Ovary (tissue), 7 donors: ENCODE measurements at regions not wholly inside any gene's neighbourhood (a gene's known extent, or its start where the extent isn't known, plus 50 kb on each side); places are given as distances from the start of the nearest gene placed in this dataset.

ENCODE experiments used
- DNase-seq, 5 donors: peaks; one replicate each; pipeline ENCODE4 v3.0.0-alpha.2; 2019 to 2020
- H3K27ac ChIP-seq, 2 donors: fragments of 200-600 bp; one replicate each; pipeline versions ENCODE4 v1.5.1 to v1.8.0; 2019 to 2022
- H3K27me3 ChIP-seq: fragments of 200-600 bp; one replicate; pipeline ENCODE4 v1.8.0; 2022
- H3K36me3 ChIP-seq: fragments of 200-600 bp; sonication (generic); one replicate; pipeline ENCODE4 v1.5.1; 2019
- H3K4me1 ChIP-seq: one replicate; pipeline ENCODE4 v1.8.1; 2013; ENCODE audit warnings: mild to moderate bottlenecking, moderate library complexity; ENCODE audit not compliant: insufficient read depth
- H3K4me3 ChIP-seq: fragments of 200-600 bp; sonication (generic); one replicate; pipeline ENCODE4 v1.5.1; 2017
- H3K9me3 ChIP-seq, 2 donors: fragments of 200-600 bp in 1 of 2; sonication (generic) in 1 of 2; one replicate each; pipeline versions ENCODE4 v1.5.1 to v1.8.1; 2013 to 2019; ENCODE audit warnings: mild to moderate bottlenecking in 1 of 2, moderate library complexity in 1 of 2
- EP300 ChIP-seq: sonication (generic); formaldehyde crosslinking; IDR thresholded peaks from one replicate; pipeline ENCODE4 v1.6.1; 2017; ENCODE audit warnings: antibody characterized with exemption
- POLR2A ChIP-seq: fragments of 450-650 bp; IDR thresholded peaks from one replicate; pipeline ENCODE4 v1.6.1; 2017; ENCODE audit warnings: antibody characterized with exemption, mild to moderate bottlenecking, moderate library complexity
- WGBS, 3 donors: extraction: QIAGEN DNeasy Blood & Tissue Kit in 1 of 3; methylation state at CpG; one replicate each; pipeline versions ENCODE4 v1.1.5 to v1.1.7; 2013 to 2017; 5-methylcytosine and 5-hydroxymethylcytosine counted together
- intact Hi-C, 4 donors: fragments of 100-400 bp; cut with DNase I; formaldehyde crosslinking; loops; one replicate each; pipeline versions ENCODE4 v1.11.0 to v1.15.1; 2022 to 2023
- TF ChIP-seq, protein P1 (sequence below), 3 donors: fragments of 450-650 bp in 2 of 3; fragments of 200-600 bp in 1 of 3; IDR thresholded peaks; one replicate each; pipeline versions ENCODE4 v1.5.1 to v1.8.0; 2016 to 2022; ENCODE audit warnings: antibody characterized with exemption in 3 of 3, mild to moderate bottlenecking in 1 of 3
- donor health status: DM: no; HTN: no; CAD: no; lungs with moderate emphysema.
- donor health status: DM: no; HTN: no; CAD: no.
- donor health status: Bipolar disorder and iron deficiency.
- donor health status: DM: no; HTN: no; CAD: no.
- donor health status: DM: yes; HTN: yes; CAD: no.

DNA sequence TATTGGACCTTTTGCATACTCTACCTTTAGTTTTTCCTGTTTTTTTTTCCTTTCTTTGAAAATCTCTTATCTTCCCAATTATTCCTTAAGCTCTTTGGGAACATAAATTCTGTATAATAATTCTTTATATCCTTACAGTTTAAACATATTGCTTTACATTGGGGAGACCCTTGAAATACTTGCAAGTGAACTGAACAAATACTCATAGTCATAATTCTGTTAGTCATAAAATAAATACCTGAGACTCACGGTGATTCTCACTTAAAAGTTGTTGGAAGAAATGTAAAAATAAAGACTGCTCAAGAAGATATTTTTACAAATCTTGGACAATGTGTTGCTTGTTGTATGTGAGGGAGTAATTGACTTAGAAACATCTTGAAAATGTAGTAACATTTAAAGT is 515.2 kb upstream of the POT1 start:
- no peaks in the 10 kb centered on the region for H3K4me1 ChIP-seq
- intact Hi-C loops: no loop called here
- H3K27me3 ChIP-seq: no peaks in the 10 kb centered on the region
- no peak overlapping the region for H3K4me3 ChIP-seq
- no peak for TF ChIP-seq EP300
- TF ChIP-seq, protein P1, sequence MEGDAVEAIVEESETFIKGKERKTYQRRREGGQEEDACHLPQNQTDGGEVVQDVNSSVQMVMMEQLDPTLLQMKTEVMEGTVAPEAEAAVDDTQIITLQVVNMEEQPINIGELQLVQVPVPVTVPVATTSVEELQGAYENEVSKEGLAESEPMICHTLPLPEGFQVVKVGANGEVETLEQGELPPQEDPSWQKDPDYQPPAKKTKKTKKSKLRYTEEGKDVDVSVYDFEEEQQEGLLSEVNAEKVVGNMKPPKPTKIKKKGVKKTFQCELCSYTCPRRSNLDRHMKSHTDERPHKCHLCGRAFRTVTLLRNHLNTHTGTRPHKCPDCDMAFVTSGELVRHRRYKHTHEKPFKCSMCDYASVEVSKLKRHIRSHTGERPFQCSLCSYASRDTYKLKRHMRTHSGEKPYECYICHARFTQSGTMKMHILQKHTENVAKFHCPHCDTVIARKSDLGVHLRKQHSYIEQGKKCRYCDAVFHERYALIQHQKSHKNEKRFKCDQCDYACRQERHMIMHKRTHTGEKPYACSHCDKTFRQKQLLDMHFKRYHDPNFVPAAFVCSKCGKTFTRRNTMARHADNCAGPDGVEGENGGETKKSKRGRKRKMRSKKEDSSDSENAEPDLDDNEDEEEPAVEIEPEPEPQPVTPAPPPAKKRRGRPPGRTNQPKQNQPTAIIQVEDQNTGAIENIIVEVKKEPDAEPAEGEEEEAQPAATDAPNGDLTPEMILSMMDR (IDR thresholded peaks at IDR 0.05): no peak
- TF ChIP-seq POLR2A: no peak
- whole genome bisulfite sequencing, 3 donors: 56 to 71% (median 63%) methylated on average over 1 of the region's 1 CpG
- H3K27ac ChIP-seq: no peak overlapping the region
- DNase-seq: no peak
- H3K36me3 ChIP-seq: no peaks in the 10 kb centered on the region
- no peaks in the 10 kb centered on the region for H3K9me3 ChIP-seq

DNA sequence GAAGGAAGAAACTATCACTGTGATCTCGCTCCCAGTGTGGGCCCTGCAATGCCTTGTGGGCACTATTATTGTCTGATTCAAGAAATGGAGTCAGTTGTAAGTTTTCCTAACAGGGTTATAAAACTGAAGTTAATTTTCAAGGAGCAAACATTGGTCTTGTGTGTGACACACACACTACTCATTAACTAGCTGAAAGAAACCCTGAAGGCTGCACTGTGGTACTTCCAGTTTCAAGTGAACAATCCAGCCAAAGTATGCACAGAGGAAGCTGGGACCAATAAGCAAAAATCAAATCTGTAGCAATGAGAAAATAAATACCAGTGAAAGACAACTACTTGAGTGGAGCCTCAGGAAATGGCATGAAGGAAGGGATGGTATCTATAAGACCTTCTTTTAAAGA is 506.6 kb upstream of the POT1 start:
- H3K4me3 ChIP-seq: no peak overlapping the region
- H3K36me3 ChIP-seq: no peaks in the 10 kb centered on the region
- no peak for DNase-seq
- WGBS, 3 donors: 82 to 90% (median 89%) methylated on average over 1 of the region's 1 CpG
- TF ChIP-seq, protein P1 (IDR thresholded peaks at IDR 0.05): no peak
- TF ChIP-seq EP300: no peak
- TF ChIP-seq POLR2A: no peak
- H3K27me3 ChIP-seq: no peaks in the 10 kb centered on the region
- H3K27ac ChIP-seq: no peak overlapping the region
- no peaks in the 10 kb centered on the region for H3K4me1 ChIP-seq
- no peaks in the 10 kb centered on the region for H3K9me3 ChIP-seq
- intact Hi-C loops: no loop called here

DNA sequence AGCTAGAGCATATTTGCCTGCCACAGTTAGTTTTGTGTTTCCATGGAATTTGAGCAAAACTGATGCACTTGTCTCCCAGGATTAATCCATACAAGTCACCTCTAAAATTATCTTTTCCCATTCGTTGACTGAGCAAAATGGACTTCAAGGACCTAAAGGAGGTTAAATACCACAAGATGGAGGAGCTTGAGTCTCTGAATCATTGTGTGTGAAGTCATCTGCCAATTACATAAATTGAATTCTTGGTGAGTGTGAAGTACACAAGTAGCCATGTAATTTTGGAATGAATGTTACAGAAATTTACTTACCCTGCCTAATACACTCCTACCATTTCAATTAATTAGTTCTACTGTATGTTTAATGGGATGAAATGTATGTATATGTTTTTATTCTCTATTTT is 501.7 kb upstream of the POT1 start:
- no peak for TF ChIP-seq POLR2A
- TF ChIP-seq EP300: no peak
- TF ChIP-seq, protein P1 (IDR thresholded peaks at IDR 0.05): no peak
- DNase-seq: no peak
- Histone ChIP-seq H3K36me3 (no peaks in the 10 kb centered on the region), H3K27me3 (no peaks in the 10 kb centered on the region), H3K27ac (no peak overlapping the region), H3K4me1 (no peaks in the 10 kb centered on the region), H3K9me3 (no peaks in the 10 kb centered on the region), H3K4me3 (no peak overlapping the region)
- intact Hi-C loops: no loop called here
- 63 to 74% (median 71%) methylated on average over 1 of the region's 1 CpG for WGBS, 3 donors

DNA sequence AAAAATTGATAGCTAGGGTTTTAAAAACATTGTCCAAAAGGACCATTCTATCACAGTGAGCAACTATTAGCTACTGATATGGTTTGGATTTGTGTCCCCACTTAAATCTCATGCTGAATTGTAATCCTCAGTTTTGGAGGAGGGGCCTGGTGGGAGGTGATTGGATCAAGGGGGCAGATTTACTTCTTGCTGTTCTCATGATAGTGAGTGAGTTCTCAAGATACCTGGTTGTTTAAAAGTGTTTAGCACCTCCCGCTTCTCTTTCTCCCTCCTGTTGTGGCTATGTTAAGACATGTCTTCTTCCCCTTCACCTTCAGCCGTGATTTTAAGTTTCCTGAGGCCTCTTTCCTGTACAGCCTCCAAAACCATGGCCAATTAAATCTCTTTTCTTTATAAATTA is 500.4 kb upstream of the POT1 start:
- H3K4me1 ChIP-seq: no peaks in the 10 kb centered on the region
- intact Hi-C loops: no loop called here
- DNase-seq: no peak
- TF ChIP-seq, protein P1 (IDR thresholded peaks at IDR 0.05): no peak
- no peak for TF ChIP-seq EP300
- TF ChIP-seq POLR2A: no peak
- WGBS, 3 donors: 73 to 83% (median 83%) methylated on average over 2 of the region's 2 CpGs
- H3K27ac ChIP-seq: no peak overlapping the region
- H3K36me3 ChIP-seq: no peaks in the 10 kb centered on the region
- H3K4me3 ChIP-seq: no peak overlapping the region
- H3K9me3 ChIP-seq: no peaks in the 10 kb centered on the region
- H3K27me3 ChIP-seq: no peaks in the 10 kb centered on the region

DNA sequence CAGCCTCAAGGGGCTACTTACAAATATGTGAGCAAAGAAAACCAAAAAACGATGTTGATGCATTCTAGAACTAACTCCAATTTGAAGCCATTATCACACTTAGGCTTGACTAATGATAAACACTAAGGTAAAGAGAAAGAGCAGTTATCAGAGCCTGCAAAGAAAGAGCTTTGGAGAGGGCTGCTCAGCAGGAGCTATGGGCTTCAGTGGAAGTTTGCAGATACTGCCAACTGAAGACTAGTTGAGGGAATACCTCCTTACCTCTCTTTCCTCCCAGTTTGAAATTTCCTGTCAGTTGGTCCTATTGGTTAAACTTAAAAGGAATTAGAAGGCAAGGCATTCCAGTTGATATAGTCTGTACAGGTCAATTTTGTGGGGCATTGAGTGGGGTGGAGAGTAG is 498.1 kb upstream of the POT1 start:
- 14 to 33% (median 23%) methylated on average over 1 of the region's 1 CpG for WGBS, 3 donors
- Histone ChIP-seq H3K9me3 (no peaks in the 10 kb centered on the region), H3K27me3 (no peaks in the 10 kb centered on the region), H3K4me1 (no peaks in the 10 kb centered on the region), H3K27ac (no peak overlapping the region), H3K36me3 (no peaks in the 10 kb centered on the region), H3K4me3 (no peak overlapping the region)
- intact Hi-C loops: no loop called here
- no peak for DNase-seq
- TF ChIP-seq EP300 (no peak), POLR2A (no peak)
- TF ChIP-seq, protein P1 (IDR thresholded peaks at IDR 0.05): no peak
